Activated naive CD4-positive, alpha-beta T cell treated with anti-CD3 and anti-CD28 coated beads for 36 hours (primary cell): ENCODE measurements at regions not wholly inside any gene's neighbourhood (a gene's known extent, or its start where the extent isn't known, plus 50 kb on each side); places are given as distances from the start of the nearest gene placed in this dataset.
"Not testable (repeated sequence)": the region's sequence is repeated elsewhere in the genome, so short reads cannot be mapped to it uniquely, and the experiment has no call there.

Source experiments
- CTCF ChIA-PET: fragments of 350-600 bp; sonication (Branson Sonifier 250); formaldehyde crosslinking; loops from one replicate; lab custom pipeline; 2021; ENCODE audit warnings: antibody characterized with exemption; lab: Charles Lee
- DNase-seq: peaks from one replicate; pipeline ENCODE4 v3.0.0-alpha.2; 2020
- H3K27ac Mint-ChIP-seq: one replicate; pipeline ENCODE4 v1.8.0; 2021; ENCODE audit warnings: mild to moderate bottlenecking, mixed read lengths
- H3K27me3 Mint-ChIP-seq: one replicate; pipeline ENCODE4 v1.8.0; 2021; ENCODE audit warnings: low read depth, mixed read lengths
- H3K36me3 Mint-ChIP-seq: one replicate; pipeline ENCODE4 v1.8.0; 2021; ENCODE audit warnings: low read depth, mixed read lengths
- H3K4me1 Mint-ChIP-seq: one replicate; pipeline ENCODE4 v1.8.0; 2021; ENCODE audit warnings: low read depth, mixed read lengths
- H3K4me3 Mint-ChIP-seq: one replicate; pipeline ENCODE4 v1.8.0; 2021; ENCODE audit warnings: mild to moderate bottlenecking, moderate library complexity, mixed read lengths
- H3K9me3 Mint-ChIP-seq: one replicate; pipeline ENCODE4 v1.8.0; 2021; ENCODE audit warnings: mixed read lengths
- intact Hi-C: fragments of 100-400 bp; cut with micrococcal nuclease; formaldehyde crosslinking; loops from one replicate; pipeline ENCODE4 v1.15.1; 2023

DNA sequence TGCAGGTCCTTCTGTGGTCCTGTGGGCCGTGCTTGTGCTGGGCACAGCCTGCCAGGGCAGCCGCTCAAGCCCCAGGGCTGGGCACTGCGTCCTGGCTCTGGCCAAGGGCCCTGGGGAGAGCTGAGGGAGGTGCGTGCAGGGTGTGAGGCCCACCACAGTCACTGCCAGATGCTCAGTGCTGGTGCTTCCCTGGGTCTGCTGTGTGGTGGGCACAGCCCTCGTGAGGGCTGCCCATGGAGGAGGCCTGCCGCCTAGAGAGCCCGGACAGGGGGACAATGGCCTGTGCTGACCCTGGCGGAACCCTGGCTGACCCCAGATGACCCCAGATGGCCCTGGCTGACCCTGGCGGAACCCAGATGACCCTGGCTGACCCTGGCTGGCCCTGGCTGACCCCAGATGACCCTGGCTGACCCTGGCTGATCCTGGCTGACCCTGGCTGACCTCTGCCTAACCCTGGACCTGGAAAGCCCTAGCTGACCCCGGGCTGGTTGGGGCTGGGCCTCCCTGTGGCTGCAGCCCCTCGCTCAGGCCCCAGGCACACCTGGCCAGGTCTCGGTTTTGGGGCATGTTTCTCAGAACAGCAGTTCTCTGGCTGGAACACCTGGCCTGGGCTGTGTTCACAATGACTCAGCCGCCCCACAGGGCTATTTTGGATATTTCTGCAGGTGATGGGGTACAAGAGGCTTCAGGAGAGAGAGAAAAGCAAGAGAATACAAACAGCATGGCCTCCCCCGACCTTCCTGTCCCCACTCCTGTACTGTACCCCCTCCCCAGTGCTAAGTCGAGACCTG, 55.4 kb downstream of the TMEM121 start:
- Mint-ChIP-seq H3K27ac (no peak overlapping the region), H3K36me3 (no peaks in the 10 kb centered on the region), H3K4me3 (no peak overlapping the region), H3K27me3 (no peaks in the 10 kb centered on the region), H3K9me3 (no peaks in the 10 kb centered on the region), H3K4me1 (no peaks in the 10 kb centered on the region)
- no peak for DNase-seq
- intact Hi-C loops = no loop called here
- CTCF ChIA-PET = no interaction called here

DNA sequence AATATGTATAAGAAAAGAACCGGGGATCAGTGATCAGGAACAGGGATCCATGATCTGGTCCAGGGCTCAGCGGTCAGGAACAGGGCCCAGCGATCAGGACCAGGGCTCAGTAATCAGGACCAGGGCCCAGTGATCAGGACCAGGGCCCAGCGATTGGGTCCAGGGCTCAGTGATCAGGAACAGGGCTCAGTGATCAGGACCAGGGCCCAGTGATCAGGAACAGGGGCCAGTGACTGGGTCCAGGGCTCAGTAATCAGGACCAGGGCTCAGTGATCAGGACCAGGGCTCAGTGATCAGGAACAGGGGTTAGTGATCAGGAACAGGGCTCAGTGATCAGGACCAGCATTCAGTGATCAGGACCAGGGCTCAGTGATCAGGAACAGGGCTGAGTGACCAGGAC, 56.3 kb downstream of the TMEM121 start:
- Mint-ChIP-seq H3K4me1 (no peaks in the 10 kb centered on the region), H3K36me3 (no peaks in the 10 kb centered on the region), H3K4me3 (no peak overlapping the region), H3K27me3 (no peaks in the 10 kb centered on the region), H3K9me3 (no peaks in the 10 kb centered on the region), H3K27ac (no peak overlapping the region)
- intact Hi-C loops = no loop called here
- no peak for DNase-seq
- CTCF ChIA-PET = no interaction called here

DNA sequence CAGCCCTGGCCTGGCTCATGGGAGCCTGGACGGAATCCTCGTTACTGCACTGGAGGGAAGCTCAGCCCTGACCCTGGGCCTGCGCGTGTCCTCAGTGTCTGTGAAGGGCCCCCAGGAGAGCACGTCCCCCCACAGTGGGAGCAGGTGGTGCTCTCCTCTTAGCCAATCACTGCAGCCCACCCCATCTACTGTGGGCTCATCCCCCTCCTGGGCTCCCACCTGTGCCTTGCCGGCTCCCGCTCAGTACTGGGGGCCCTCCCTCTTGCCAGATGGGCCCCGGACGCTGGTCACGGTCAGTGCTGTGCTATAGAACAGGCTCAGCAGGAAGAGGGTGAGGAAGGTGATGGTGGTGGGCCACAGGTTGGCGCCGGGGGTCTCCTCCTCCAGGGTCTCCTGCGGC, 57.5 kb downstream of the TMEM121 start:
- intact Hi-C loops, H3K4me1 Mint-ChIP-seq, H3K9me3 Mint-ChIP-seq, H3K27ac Mint-ChIP-seq, H3K27me3 Mint-ChIP-seq, H3K4me3 Mint-ChIP-seq, DNase-seq, CTCF ChIA-PET, H3K36me3 Mint-ChIP-seq: not testable (repeated sequence)

DNA sequence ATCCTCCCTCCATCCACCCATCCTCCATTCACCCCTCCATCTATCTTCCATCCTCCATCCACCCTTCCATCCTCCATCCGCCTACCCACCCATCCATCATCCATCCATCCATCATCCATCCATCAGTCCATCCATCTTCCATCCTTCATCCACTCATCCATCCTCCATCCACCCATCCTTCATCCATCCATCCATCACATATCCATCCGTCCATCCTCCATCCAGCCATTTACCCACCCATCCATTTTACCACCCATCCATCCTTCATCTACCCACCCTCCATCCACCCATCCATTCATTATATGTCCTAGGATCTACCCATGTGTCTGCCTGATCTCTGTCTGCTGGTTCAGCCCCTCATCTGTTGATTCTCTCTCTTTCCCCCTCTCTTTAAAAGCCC, 58.9 kb downstream of the TMEM121 start:
- H3K27me3 Mint-ChIP-seq, H3K4me3 Mint-ChIP-seq, intact Hi-C loops, H3K27ac Mint-ChIP-seq, H3K9me3 Mint-ChIP-seq, DNase-seq, CTCF ChIA-PET, H3K4me1 Mint-ChIP-seq, H3K36me3 Mint-ChIP-seq: not testable (repeated sequence)

DNA sequence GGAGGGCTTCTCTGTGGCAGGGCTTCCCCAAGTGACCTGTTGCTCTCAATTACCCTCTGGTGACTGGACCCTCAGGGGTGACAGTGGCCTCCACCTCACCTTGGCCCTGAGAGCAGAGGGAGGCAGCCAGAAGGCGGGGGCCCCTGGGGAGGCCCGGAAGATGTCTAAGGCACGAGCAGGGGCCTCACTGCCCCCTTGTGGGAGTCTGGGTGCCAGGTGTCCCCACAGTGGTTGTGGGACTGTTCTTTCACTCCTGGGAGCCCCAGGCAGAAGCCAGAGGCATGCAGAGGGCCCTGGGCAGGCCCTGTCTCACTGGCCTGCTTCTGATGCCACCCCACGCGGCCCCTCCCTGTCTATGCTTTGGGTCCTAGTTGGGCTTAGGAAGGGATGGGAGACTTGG, 59.3 kb downstream of the TMEM121 start:
- intact Hi-C loops, H3K9me3 Mint-ChIP-seq, H3K4me1 Mint-ChIP-seq: not testable (repeated sequence)

DNA sequence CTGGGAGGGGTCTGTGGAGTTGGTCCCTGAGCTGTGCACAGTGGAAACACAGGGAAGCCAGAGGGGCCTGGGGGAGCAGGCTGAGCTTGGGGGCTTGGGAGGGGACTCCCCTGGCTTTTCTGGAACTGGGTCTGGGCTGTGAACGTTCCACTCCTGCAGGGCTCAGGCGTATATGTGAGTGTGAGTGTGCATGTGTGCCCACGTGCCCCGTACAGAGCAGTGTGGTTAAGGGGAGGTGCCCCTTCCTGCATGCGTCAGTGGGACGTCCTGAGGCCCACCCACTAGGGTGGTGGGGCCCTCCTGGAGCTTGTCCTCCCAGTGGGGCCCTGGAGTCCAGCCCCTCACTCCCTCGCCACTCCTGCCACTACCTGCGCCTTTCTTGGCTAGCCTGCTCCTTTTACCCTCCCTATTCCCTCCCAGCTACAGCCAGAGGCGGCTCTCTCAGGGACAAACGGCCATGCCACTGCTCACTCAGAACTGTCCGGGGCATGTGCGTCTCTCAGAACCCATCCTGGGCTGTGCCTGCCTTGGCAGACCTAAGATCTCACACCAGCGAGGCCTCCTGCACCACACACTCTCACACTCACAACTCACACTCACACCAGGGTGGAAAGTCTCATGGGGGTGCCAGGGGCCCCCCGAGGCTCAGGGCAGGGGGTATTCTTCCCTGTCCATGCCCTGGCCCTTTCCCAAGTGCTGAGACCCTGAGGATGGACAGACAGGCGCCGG, 59.9 kb downstream of the TMEM121 start:
- H3K9me3 Mint-ChIP-seq, DNase-seq, H3K36me3 Mint-ChIP-seq, H3K27ac Mint-ChIP-seq, H3K4me3 Mint-ChIP-seq, H3K4me1 Mint-ChIP-seq, H3K27me3 Mint-ChIP-seq, intact Hi-C loops, CTCF ChIA-PET: not testable (repeated sequence)

More for the DNA sequence above, 59.3 kb downstream of the TMEM121 start:
- H3K36me3 Mint-ChIP-seq, CTCF ChIA-PET, H3K27me3 Mint-ChIP-seq, H3K4me3 Mint-ChIP-seq, H3K27ac Mint-ChIP-seq, DNase-seq: not testable (repeated sequence)

DNA sequence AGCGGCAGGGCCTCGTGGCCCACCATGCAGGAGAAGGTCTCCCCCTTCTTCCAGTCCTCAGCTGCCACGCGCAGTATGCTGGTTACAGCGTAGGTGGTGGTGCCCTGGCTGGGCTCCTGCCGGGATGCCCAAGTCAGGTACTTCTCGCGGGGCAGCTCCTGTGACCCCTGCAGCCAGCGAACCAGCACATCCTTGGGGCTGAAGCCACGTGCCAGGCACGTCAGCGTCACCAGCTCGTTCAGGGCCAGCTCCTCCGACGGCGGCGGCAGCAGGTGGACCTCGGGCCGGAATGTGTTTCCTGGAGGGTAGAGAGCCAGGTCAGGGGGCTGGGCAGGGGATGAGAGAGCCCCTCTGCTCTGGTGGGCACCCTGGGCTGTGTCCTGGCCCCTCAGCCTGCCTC, 60.7 kb downstream of the TMEM121 start:
- CTCF ChIA-PET, intact Hi-C loops, H3K27ac Mint-ChIP-seq, H3K27me3 Mint-ChIP-seq, H3K4me3 Mint-ChIP-seq, DNase-seq, H3K36me3 Mint-ChIP-seq, H3K4me1 Mint-ChIP-seq, H3K9me3 Mint-ChIP-seq: not testable (repeated sequence)

DNA sequence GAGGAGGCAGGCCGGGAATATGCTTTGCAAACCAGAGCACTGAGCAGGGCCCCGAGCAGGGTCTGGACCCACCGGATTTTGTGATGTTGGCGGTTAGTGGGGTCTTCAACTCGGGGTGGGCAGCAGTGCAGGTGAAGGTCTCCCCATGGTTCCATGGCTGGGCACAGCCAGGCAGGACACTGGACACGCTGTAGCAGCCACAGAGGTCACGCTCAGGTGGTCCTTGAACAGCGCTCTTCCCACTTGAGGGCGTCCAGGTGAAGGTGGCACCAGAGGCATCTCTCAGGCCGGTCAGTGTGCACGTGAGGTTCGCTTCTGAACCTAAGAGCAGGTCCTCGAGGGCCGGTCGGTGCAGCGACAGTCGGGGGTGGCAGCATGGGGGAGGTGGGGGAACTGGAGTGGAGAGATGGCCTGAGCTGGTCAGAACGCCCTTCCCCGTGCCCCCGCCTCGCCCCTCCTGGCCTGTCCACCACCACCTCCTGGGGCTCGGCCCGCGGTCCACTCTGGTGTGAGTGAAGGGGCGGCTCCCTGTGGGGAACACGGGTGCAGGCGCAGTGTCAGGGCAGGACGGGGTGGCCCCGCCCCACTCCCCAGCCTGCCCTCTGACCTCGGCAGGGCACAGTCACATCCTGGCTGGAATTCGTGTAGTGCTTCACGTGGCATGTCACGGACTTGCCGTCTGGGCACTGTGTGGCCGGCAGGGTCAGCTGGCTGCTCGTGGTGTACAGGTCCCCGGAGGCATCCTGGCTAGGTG, 61.3 kb downstream of the TMEM121 start:
- H3K4me1 Mint-ChIP-seq, H3K27ac Mint-ChIP-seq, H3K27me3 Mint-ChIP-seq, intact Hi-C loops, H3K9me3 Mint-ChIP-seq, DNase-seq, H3K4me3 Mint-ChIP-seq, CTCF ChIA-PET, H3K36me3 Mint-ChIP-seq: not testable (repeated sequence)

DNA sequence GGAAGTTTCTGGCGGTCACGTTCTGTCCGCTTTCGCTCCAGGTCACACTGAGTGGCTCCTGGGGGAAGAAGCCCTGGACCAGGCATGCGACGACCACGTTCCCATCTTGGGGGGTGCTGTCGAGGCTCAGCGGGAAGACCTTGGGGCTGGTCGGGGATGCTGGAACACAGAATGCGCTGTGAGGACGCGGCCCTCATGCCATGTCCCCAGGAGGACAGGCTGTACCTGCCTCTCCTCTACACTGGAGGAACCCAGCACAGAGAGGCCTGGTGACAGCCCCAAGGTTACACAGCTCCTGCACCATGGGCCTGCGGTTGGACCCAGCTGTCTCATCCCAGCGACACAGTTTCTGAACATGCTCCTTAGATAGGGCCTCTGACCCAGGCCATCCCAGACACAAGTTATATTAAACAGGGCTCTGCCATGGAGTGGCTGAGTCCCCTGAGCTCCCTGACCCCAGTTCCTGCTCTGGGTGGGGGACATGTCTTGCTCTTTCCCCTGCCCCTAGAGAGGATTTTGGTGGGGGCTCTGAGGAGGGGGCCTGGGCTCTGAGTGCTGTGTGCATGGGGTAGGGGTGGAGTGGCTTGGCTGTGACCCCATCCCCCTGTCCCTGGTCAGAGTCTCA, 62.0 kb downstream of the TMEM121 start:
- H3K36me3 Mint-ChIP-seq = no peaks in the 10 kb centered on the region
- no peak for DNase-seq
- H3K27me3 Mint-ChIP-seq = no peaks in the 10 kb centered on the region
- H3K4me1 Mint-ChIP-seq = no peaks in the 10 kb centered on the region
- CTCF ChIA-PET = no interaction called here
- no peaks in the 10 kb centered on the region for H3K9me3 Mint-ChIP-seq
- H3K27ac Mint-ChIP-seq = no peak overlapping the region
- intact Hi-C loops = no loop called here
- no peak overlapping the region for H3K4me3 Mint-ChIP-seq

DNA sequence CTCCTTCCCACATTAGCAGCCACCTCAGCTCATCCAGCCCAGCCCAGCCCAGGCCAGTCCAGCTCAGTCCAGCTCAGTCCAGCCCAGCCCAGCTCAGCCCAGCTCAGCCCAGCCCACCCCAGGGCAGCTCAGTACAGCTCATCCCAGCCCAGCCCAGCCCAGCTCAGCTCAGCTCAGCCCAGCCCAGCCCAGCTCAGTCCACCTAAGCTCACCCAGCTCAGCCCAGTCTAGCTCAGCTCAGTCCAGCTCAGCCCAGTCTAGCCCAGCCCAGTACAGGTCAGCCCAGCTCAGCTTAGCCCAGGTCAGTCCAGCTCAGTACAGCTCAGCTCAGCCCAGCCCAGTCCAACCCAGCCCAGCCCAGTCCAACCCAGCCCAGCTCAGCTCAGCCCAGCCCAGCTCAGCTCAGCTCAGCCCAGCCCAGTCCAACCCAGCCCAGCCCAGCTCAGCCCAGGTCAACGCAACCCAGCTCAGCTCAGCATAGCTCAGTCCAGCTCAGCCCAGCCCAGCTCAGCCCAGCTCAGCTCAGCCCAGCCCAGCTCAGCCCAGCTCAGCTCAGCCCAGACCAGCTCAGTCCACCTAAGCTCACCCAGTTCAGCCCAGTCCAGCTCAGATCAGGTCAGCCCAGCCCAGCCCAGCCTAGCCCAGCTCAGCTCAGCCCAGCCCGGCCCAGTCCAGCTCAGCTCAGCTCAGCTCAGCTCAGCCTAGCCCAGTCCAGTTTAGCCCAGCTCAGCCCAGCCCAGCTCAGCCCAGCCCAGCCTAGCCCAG, 63.0 kb downstream of the TMEM121 start:
- no peak overlapping the region for H3K4me3 Mint-ChIP-seq
- CTCF ChIA-PET = interaction anchor here (1.6 kb wide), 1 partner anchor 51 kb away, joined by 5 read pairs; no protein-coding TSS in a partner anchor
- H3K27ac Mint-ChIP-seq = no peak overlapping the region
- H3K27me3 Mint-ChIP-seq = no peaks in the 10 kb centered on the region
- H3K9me3 Mint-ChIP-seq = no peaks in the 10 kb centered on the region
- H3K36me3 Mint-ChIP-seq = no peaks in the 10 kb centered on the region
- no peak for DNase-seq
- intact Hi-C loops = no loop called here
- no peaks in the 10 kb centered on the region for H3K4me1 Mint-ChIP-seq

DNA sequence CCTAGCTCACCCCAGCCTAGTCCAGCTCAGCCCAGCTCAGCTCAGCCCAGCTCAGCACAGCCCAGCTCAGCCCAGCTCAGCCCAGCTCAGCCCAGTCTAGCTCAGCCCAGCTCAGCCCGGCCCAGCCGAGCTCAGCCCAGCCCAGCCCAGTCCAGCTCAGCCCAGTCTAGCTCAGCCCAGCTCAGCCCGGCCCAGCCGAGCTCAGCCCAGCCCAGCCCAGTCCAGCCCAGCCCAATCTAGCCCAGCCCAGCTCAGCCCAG, 63.5 kb downstream of the TMEM121 start:
- H3K4me3 Mint-ChIP-seq, H3K36me3 Mint-ChIP-seq, H3K27me3 Mint-ChIP-seq, DNase-seq, intact Hi-C loops, H3K27ac Mint-ChIP-seq, H3K9me3 Mint-ChIP-seq, H3K4me1 Mint-ChIP-seq: not testable (repeated sequence)
- CTCF ChIA-PET = interaction anchor here (1.6 kb wide), 1 partner anchor 52 kb away, joined by 5 read pairs; no protein-coding TSS in a partner anchor

DNA sequence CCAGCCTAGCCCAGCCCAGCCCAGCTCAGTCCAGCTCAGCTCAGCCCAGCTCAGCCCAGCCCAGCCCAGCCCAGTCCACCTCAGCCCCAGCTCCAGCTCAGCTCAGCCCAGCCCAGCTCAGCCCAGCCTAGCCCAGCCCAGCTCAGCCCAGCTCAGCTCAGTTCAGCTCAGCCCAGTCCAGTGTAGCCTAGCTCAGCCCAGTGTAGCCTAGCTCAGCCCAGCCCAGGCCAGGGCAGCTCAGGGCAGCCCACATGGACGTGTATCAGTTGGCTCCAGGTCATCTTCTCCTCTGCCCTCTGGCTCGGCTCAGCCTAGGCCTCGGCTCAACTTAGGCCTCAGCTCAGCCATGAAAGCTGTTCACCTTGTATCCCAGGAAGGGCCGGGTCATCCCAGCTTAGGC, 64.7 kb downstream of the TMEM121 start:
- no peaks in the 10 kb centered on the region for H3K9me3 Mint-ChIP-seq
- no peak overlapping the region for H3K4me3 Mint-ChIP-seq
- no peak for DNase-seq
- no peaks in the 10 kb centered on the region for H3K27me3 Mint-ChIP-seq
- H3K36me3 Mint-ChIP-seq = no peaks in the 10 kb centered on the region
- intact Hi-C loops = no loop called here
- H3K4me1 Mint-ChIP-seq = no peaks in the 10 kb centered on the region
- no peak overlapping the region for H3K27ac Mint-ChIP-seq
- CTCF ChIA-PET = no interaction called here
